HG03469 (cell line): ENCODE measurements at regions not wholly inside any gene's neighbourhood (a gene's known extent, or its start where the extent isn't known, plus 50 kb on each side); places are given as distances from the start of the nearest gene placed in this dataset.
"Not testable (repeated sequence)": the region's sequence is repeated elsewhere in the genome, so short reads cannot be mapped to it uniquely, and the experiment has no call there.

Source experiments
- ATAC-seq: cut with Tn5 transposase; IDR thresholded peaks from one replicate; pipeline ENCODE4 v1.9.1; 2021; ENCODE audit warnings: mild to moderate bottlenecking, moderate library complexity, moderate number of reproducible peaks; ENCODE audit not compliant: unreplicated experiment

DNA sequence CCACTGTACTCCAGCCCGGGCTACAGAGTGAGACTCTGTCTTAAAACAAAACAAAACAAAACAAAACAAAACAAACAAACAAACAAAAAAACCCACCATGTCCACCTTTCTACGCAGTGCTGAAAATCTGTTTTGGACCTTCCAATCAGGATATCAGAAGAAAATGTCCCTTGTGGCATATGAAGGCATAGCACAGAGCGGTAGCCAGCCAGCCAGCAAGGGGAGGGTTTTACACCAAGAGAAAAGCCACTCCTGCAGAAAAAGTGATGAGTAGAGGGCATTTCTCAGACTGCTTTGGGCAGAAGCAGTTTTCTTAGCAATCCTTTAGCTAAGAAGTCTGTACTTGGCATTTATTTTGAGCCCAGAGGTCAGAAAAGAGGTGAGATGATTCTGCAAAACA lies 612.2 kb downstream of the TYW1 start:
- ATAC-seq: no peak

DNA sequence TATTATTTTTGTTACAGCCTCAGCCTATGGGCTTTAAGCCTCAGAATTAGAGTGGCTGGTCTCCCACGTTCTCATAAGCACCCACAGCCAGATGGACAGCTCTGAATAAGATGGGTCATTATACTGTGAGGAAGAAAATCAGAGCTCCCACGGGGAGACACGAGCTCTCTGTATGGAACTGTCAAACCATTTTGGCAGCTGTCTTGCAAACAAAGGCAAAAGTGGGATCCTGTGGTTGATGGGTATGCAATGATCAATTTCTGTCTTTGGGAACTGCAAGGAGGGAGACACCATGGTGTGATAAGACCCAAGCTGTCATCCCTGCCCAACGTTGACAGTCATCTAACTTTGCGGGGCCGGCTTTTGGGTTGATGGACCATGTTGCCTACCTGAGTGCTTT lies 614.3 kb downstream of the TYW1 start:
- ATAC-seq: no peak

GRCh38 chr7:67614843-67615242 lies 618.2 kb downstream of the TYW1 start:
- no peak for ATAC-seq

DNA sequence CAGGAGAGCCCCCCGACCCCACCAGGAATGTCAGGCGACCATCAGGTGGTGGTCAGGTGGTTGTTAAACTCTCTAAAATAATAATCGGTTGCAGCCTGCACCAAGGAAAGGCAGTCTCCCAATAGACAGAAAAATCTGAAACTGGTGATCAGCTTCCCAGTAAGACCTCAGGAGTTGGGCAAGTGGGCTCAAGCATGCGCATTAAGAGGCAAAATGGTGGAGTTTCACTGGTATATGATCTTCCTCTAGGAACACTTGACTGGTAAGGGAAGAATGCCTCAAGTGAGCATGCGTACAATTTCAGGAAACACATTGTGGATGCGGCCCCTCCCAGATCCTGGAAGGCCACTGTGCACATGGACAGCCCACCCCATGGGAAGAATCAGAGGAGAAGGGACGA lies 619.9 kb downstream of the TYW1 start:
- no peak for ATAC-seq

DNA sequence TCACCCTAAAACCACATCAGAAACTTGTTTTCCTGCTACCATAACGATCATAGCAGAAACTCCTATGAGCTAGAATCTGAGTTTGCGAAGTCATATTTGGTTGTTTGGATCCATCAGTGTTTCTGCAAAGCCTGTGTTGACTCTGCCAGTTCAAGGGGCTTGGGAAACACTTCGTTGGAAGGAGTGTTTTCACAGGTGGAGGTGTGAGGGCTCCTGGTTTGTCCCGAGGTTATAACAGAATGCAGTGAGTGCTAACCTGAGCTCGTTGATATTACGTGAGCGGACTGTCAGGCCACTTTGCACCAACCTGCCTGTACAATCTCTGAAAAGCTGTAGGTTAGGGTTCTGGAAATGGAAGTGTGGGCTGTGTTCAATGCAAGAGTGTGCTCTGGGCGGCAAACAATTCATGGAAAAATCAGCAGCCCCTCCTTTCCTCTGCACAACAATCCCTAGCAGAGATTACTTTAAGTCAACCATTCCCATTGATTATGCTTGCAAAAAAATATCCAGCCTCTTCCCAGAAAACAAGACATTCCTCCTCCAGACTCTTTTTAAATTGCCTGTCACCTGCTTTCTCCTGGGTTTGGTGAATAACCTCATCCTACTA lies 622.0 kb downstream of the TYW1 start:
- ATAC-seq: no peak

GRCh38 chr7:67619175-67619574 lies 622.5 kb downstream of the TYW1 start:
- no peak for ATAC-seq

DNA sequence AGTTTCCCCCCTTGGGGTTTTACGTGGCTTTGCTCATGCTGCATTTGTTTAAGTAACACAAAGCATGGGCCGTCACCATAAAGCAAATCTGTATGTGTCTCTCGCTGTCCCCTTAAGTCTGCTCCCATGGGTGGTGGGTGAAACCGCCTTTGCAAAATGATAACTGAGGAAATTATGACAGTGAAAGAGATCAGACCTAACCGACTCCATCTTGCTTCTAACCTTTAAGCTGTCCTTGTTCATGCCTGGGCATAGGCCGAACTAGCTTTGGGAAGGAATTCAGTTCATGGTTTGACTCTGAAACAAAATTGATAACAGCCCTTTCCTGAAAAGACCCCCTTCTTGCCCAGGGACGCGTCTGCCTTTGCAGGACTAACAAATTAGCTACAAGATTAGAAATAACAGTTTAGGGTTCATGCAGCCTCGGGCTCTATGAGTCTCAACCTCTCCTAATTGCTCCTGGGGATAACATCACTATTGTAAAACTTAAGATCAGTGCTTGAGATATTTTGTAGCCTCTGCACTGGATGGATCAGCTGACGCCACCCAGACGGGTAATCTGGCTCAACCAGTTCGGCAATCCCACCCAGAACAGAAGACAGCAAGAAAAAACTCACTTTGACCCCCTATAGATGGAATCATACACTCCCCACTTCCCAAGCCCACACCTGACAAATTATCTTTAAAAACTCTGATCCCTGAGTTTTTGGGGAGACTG lies 623.7 kb downstream of the TYW1 start:
- ATAC-seq: no peak

GRCh38 chr7:67621704-67622103 lies 625.1 kb downstream of the TYW1 start:
- ATAC-seq: no peak

GRCh38 chr7:67625257-67625737 lies 628.7 kb downstream of the TYW1 start:
- ATAC-seq: no peak

- ATAC-seq: no peak
These were observed 634.8 kb downstream of the TYW1 start for GRCh38 chr7:67631476-67631875.

DNA sequence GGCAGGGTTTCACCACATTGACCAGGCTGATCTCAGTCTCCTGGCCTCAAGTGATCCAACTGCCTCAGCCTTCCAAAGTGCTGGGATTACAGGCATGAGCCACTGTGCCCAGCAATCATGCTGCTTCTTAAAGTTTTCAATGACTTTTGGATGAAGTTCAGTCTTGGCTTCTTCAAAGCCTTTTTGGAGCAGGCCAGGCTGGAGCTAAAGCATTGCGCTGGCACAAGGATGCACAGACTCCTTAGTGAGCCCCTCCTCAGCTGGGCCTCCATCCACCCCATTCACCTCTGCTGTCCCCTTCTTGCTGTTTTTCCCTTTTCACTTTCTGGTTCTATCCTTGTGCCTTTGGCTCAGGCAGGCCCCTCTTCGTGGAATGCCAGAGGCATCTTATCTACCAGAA lies 638.6 kb downstream of the TYW1 start:
- no peak for ATAC-seq

DNA sequence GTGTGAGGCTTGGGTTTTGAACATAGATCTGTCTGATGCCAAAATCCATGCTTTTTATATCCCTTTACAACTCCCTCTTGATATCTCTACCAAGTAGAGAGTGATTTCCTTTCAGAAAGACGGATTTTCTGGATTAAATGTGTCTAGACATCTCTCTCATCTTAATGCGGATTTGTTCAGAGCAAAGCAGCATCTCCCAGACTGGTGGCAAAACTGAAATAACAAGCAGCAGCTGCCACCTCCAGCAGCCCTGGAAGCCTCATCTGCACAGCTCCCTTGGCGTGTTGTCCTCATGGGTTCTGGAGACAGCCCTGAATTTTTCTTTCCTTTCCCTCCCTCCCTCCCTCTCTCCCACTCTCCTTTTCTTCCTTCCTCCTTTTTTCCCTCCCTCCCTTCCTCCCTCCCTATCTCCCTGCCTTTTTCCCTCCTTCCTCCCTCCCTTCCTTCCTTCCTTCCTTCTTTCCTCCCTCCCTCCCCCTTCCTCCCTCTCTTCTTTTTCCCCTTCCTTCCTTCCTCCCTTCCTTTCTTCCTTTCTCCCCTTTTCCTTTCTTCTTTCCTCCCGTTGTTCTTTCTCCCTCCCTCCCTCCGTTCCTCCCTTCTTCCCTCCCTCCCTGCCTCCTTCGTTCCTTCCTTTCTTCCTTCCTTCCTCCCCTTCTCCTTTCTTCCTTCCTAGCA lies 639.9 kb downstream of the TYW1 start:
- no peak for ATAC-seq

- no peak for ATAC-seq
These were observed 640.4 kb downstream of the TYW1 start for GRCh38 chr7:67637023-67637358.

- ATAC-seq: not testable (repeated sequence)
These were observed 645.9 kb downstream of the TYW1 start for GRCh38 chr7:67642542-67642941.

- no peak for ATAC-seq
These were observed 647.5 kb downstream of the TYW1 start for GRCh38 chr7:67644151-67644550.

DNA sequence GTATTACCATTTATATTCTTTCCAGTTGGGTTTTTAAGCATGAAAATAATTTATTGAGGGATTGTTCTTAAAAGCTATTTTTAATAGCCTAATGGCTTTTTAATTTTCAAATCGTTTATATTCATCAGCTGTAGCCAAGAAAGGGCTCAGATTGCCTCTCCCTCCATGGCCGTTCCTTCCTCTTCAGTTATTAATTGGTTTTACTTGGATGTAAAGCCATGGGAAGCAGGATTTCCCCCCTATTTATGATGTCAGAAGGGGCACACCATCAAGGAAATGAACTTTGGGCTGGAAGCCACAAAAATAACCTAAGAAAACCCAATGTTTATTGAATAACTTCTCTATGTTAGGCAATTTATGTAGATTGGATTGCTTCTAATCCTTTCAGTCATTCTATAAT lies 656.3 kb downstream of the TYW1 start:
- ATAC-seq: no peak

DNA sequence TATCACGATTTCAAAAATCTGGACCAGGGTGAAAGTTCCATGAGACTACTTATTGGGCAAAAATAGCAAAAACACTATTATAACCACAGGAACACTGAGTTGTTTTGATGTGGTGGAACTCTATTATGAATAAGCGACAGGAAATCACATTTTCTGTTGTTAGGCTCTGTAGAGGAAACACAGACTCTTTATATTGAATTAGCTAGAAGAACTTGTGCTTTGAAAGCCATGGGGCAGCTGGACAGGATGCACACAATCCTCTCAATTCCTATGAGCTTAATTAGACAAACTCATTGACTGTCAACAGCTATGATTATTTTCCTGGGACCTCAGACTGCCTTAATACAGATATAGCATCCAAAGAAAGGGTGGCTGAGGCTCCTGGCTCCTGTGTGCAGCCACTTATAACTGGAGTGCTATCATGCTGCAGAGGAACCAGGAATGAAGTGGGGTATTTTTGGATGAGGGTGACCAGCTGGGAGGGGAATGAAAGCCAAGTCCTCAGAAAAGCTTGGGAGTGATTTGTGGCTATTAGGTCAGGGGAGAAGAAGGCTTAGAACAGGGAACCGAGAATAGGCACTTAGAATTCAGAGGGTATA lies 657.3 kb downstream of the TYW1 start:
- ATAC-seq: no peak

DNA sequence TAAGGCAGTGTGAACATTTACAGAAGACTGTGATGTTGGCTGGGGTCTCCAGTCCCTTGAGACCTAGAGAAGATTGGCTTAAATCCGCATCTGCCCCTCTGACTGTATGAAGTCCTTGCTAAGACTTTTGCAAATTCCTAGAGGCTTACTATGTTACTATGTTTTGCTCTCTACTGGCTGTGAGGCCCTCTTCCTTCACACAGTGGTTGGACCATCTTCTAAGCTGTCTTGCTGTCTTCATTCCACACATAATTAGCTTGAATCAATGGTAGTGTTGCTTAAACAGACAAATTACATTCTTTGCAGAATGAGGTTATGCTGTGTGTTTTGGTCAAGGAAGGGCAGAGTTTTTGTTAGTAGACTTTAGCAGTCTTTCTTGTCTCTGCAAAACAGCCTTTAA lies 658.0 kb downstream of the TYW1 start:
- ATAC-seq: no peak

DNA sequence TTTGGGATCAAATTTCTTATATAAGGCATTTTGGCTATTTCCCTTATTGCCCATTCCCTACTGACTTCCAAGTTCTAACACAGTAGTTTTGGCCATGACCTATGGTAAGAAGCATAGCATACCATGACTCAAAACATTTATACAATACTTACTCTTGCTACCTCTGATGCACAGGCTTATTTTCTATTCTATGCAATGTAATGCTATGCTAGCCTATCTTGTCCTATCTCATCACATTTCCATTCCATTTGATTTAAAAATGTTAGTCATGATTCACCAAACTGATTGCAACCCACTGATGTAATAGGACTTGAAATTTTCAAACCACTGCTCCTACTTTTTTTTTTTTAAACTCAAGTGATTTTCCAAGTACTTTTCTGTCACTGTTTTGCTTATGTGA lies 658.5 kb downstream of the TYW1 start:
- no peak for ATAC-seq

GRCh38 chr7:67659091-67659490 lies 662.5 kb downstream of the TYW1 start:
- no peak for ATAC-seq

DNA sequence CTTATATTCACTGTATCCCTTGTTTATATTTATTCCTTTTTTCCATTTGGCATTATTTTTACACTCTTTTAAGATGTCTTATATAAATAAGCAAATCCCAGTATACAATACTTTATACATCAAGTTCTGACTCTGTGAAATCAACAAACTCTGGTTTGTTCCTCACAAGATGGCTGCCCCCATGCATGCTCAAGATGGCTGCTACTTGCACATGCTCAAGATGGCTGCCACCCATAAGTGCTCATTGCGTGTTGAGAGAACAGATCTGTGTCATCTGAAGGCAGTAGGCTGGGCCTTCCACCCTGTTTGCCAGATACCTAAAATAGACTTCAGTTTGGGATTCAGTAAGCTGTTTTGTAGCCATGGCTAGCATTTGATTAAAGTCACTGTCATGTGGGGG lies 666.2 kb downstream of the TYW1 start:
- ATAC-seq: no peak

DNA sequence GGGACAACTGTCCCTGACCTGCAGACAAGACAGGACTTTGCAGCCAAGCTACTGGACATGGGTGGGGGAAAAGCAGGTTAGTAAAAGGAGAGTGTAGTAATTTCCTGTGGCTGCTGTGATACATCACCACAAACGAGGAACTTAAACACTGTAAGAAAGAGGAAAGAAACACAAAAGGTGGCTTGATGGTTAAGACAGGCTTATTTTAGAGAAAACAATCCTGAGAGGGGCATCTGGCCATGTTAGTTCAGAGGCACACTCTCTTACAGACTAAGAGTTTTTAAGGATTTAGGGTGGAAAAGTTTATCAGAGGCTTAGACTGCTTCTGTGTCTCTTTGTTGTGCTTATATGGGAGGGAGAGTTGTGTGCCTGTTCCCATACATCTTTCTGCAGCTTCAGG lies 667.0 kb downstream of the TYW1 start:
- no peak for ATAC-seq
